A549 (cell line): ENCODE measurements at regions not wholly inside any gene's neighbourhood (a gene's known extent, or its start where the extent isn't known, plus 50 kb on each side); places are given as distances from the start of the nearest gene placed in this dataset.

ENCODE experiments used
- ATAC-seq, 2 experiments: fragments of 200-7000 bp in 1 of 2; fragments of >200 bp in 1 of 2; cut with Nextera tagmentation in 1 of 2; cut with Tn5 transposase in 1 of 2; 3 replicates each; pipeline versions ENCODE4 v1.8.0 to v1.9.1; 2018 to 2020; ENCODE audit warnings: mild to moderate bottlenecking in 1 of 2, moderate library complexity in 1 of 2
- CTCF ChIA-PET: fragments of 300-600 bp; sonication (Branson Sonifier 250); formaldehyde crosslinking; extraction: SDS; loops from one replicate; lab custom pipeline; 2021; ENCODE audit warnings: antibody characterized with exemption, inconsistent platforms; lab: Yijun Ruan, JAX
- POLR2A ChIA-PET: fragments of 350-600 bp; formaldehyde crosslinking; extraction: SDS; loops from one replicate; lab custom pipeline; 2021; ENCODE audit warnings: antibody characterized with exemption, inconsistent platforms; lab: Yijun Ruan, JAX
- DNase-seq, 2 experiments: peaks; one replicate each; pipeline versions ENCODE4 v3.0.0 to v3.0.0-alpha.2; 2011 to 2016; ENCODE audit warnings: low read depth in 1 of 2, low spot score in 1 of 2
- FAIRE-seq: peaks from 2 replicates; lab custom pipeline; 2011; peaks lifted over from hg19 to GRCh38; lab: Jason Lieb, UNC
- H3K27ac ChIP-seq, 2 experiments: fragments of >200 bp; sonication (Bioruptor Twin); formaldehyde crosslinking; 3 replicates each; pipeline ENCODE4 v1.5.1; 2016 to 2017
- H3K4me1 ChIP-seq: fragments of >200 bp; sonication (Bioruptor Twin); formaldehyde crosslinking; 3 replicates; pipeline ENCODE4 v1.6.1; 2016
- H3K4me2 ChIP-seq: fragments of >200 bp; sonication (Bioruptor Twin); formaldehyde crosslinking; 3 replicates; pipeline ENCODE4 v1.6.1; 2016
- H3K4me3 ChIP-seq: fragments of >200 bp; sonication (Bioruptor Twin); formaldehyde crosslinking; 3 replicates; pipeline ENCODE4 v1.5.1; 2016
- H3K9me3 ChIP-seq: fragments of >200 bp; sonication (Bioruptor Twin); formaldehyde crosslinking; 3 replicates; pipeline ENCODE4 v1.6.1; 2016
- BCL3 ChIP-seq: fragments of >200 bp; sonication (Bioruptor Twin); formaldehyde crosslinking; IDR thresholded peaks from 3 replicates; pipeline ENCODE4 v1.6.1; 2016
- CBX8 ChIP-seq: fragments of 200-600 bp; sonication (generic); IDR thresholded peaks from 2 replicates; pipeline ENCODE4 v1.6.1; 2016
- CTCF ChIP-seq: fragments of >200 bp; sonication (Bioruptor Twin); formaldehyde crosslinking; IDR thresholded peaks from 3 replicates; pipeline ENCODE4 v1.5.1; 2016
- FOSB ChIP-seq: fragments of 250-450 bp; sonication (Bioruptor Pico); IDR thresholded peaks from 2 replicates; pipeline ENCODE4 v1.5.0; 2020; ENCODE audit warnings: mild to moderate bottlenecking, moderate library complexity
- FOXS1 ChIP-seq: fragments of 250-450 bp; sonication (Bioruptor Pico); IDR thresholded peaks from 2 replicates; pipeline ENCODE4 v1.5.0; 2020; ENCODE audit warnings: mild to moderate bottlenecking, moderate library complexity
- HMGXB4 ChIP-seq: fragments of 250-450 bp; sonication (Bioruptor Pico); IDR thresholded peaks from 2 replicates; pipeline ENCODE4 v1.5.0; 2021; ENCODE audit warnings: mild to moderate bottlenecking, moderate library complexity, borderline replicate concordance
- HOXB5 ChIP-seq: fragments of 250-450 bp; sonication (Bioruptor Pico); IDR thresholded peaks from 2 replicates; pipeline ENCODE4 v1.5.0; 2020; ENCODE audit warnings: mild to moderate bottlenecking, moderate library complexity
- NFE2L2 ChIP-seq: fragments of 150-350 bp; conservative IDR thresholded peaks from 2 replicates; pipeline ENCODE4 v1.6.1; 2014; ENCODE audit warnings: low read length
- PHF8 ChIP-seq: fragments of 200-600 bp; sonication (generic); IDR thresholded peaks from 2 replicates; pipeline ENCODE4 v1.6.1; 2016; ENCODE audit warnings: low read depth, mild to moderate bottlenecking, antibody characterized with exemption, moderate library complexity, borderline replicate concordance
- POLR2A ChIP-seq: IDR thresholded peaks from 2 replicates; pipeline ENCODE4 v1.6.1; 2012; ENCODE audit warnings: mild to moderate bottlenecking, low read length
- RARB ChIP-seq: fragments of 250-450 bp; sonication (Bioruptor Pico); IDR thresholded peaks from 2 replicates; pipeline ENCODE4 v1.8.0; 2021; ENCODE audit warnings: mild to moderate bottlenecking, moderate library complexity
- REST ChIP-seq: fragments of 200-600 bp; sonication (generic); IDR thresholded peaks from 2 replicates; pipeline ENCODE4 v1.6.1; 2016; ENCODE audit warnings: antibody characterized with exemption, mild to moderate bottlenecking, moderate library complexity
- SREBF2 ChIP-seq: fragments of 450-650 bp; IDR thresholded peaks from 2 replicates; pipeline ENCODE4 v1.6.1; 2014; ENCODE audit warnings: mild to moderate bottlenecking, moderate library complexity
- TFCP2L1 ChIP-seq: fragments of 250-450 bp; sonication (Bioruptor Pico); IDR thresholded peaks from 2 replicates; pipeline ENCODE4 v1.5.0; 2021; ENCODE audit warnings: mild to moderate bottlenecking
- TP53 ChIP-seq: fragments of 250-450 bp; sonication (Bioruptor Pico); IDR thresholded peaks from 2 replicates; pipeline ENCODE4 v1.5.0; 2021; ENCODE audit warnings: mild to moderate bottlenecking, moderate library complexity
- USF2 ChIP-seq: fragments of 450-650 bp; IDR thresholded peaks from 2 replicates; pipeline ENCODE4 v1.6.1; 2014; ENCODE audit warnings: antibody characterized with exemption
- TF ChIP-seq, protein P1 (sequence below): IDR thresholded peaks from 2 replicates; pipeline ENCODE4 v1.6.1; 2012

DNA sequence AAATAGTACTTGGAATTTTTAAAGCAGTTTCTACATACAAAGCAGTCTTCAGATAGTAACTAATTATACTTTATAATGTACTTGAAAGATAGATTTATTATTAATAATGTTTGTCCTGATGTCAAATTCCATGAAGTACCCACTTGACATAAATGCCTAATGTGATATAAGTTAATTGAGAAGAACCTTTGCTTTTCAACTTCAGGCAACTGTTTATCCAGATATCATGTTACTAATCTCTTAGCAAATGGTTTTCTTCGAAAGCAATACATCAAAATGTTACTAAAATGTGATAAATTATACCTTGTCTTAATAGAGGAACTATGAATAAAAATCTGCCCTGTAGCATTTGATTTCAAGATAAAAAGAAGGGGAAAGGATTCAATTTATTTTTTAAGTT, 146.8 kb upstream of the FBXL17 start (continued):
- TF ChIP-seq REST (no peak), PHF8 (no peak)
- TF ChIP-seq, all 56 proteins: peak for 0

GRCh38 chr5:108524564-108524963, 142.7 kb upstream of the FBXL17 start:
- FAIRE-seq (no peak), DNase-seq (no peak), ATAC-seq (no peak)
- Histone ChIP-seq H3K4me1 (no peaks in the 10 kb centered on the region), H3K9me3 (no peaks in the 10 kb centered on the region), H3K4me2 (no peak overlapping the region), H3K27ac (no peak overlapping the region), H3K4me3 (no peak overlapping the region)
- CTCF ChIA-PET: interaction anchor here (0.7 kb wide), 1 partner anchor 1164 kb away, joined by 3 read pairs; no protein-coding TSS in a partner anchor
- TF ChIP-seq FOSB (no peak), POLR2A (no peak), FOXS1 (CRISPR knock-in tag) (no peak), HMGXB4 (CRISPR knock-in tag) (no peak), BCL3 (no peak), CBX8 (no peak), CTCF (no peak), RARB (CRISPR knock-in tag) (no peak), TFCP2L1 (no peak), USF2 (no peak), SREBF2 (no peak), TP53 (CRISPR knock-in tag) (no peak), HOXB5 (no peak), NFE2L2 (no peak)
- TF ChIP-seq, protein P1, sequence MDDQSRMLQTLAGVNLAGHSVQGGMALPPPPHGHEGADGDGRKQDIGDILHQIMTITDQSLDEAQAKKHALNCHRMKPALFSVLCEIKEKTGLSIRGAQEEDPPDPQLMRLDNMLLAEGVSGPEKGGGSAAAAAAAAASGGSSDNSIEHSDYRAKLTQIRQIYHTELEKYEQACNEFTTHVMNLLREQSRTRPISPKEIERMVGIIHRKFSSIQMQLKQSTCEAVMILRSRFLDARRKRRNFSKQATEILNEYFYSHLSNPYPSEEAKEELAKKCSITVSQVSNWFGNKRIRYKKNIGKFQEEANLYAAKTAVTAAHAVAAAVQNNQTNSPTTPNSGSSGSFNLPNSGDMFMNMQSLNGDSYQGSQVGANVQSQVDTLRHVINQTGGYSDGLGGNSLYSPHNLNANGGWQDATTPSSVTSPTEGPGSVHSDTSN: no peak
- POLR2A ChIA-PET: no interaction called here
